Rectal smooth muscle tissue (tissue), 1 donor: ENCODE measurements at regions not wholly inside any gene's neighbourhood (a gene's known extent, or its start where the extent isn't known, plus 50 kb on each side); places are given as distances from the start of the nearest gene placed in this dataset.

Experiments
- H3K27ac ChIP-seq: one replicate; pipeline ENCODE4 v1.7.0; 2013; ENCODE audit warnings: low read depth, low read length, inconsistent platforms
- H3K27me3 ChIP-seq: one replicate; pipeline ENCODE4 v1.7.0; 2013; ENCODE audit warnings: low read length; ENCODE audit not compliant: control insufficient read depth, insufficient read depth
- H3K36me3 ChIP-seq: one replicate; pipeline ENCODE4 v1.7.0; 2013; ENCODE audit warnings: low read length; ENCODE audit not compliant: control insufficient read depth, insufficient read depth
- H3K4me1 ChIP-seq: one replicate; pipeline ENCODE4 v1.7.0; 2013; ENCODE audit warnings: low read length; ENCODE audit not compliant: control insufficient read depth, insufficient read depth
- H3K4me3 ChIP-seq: one replicate; pipeline ENCODE4 v1.7.0; 2013; ENCODE audit warnings: low read length
- H3K9ac ChIP-seq: one replicate; pipeline ENCODE4 v1.7.0; 2013; ENCODE audit warnings: low read length

DNA sequence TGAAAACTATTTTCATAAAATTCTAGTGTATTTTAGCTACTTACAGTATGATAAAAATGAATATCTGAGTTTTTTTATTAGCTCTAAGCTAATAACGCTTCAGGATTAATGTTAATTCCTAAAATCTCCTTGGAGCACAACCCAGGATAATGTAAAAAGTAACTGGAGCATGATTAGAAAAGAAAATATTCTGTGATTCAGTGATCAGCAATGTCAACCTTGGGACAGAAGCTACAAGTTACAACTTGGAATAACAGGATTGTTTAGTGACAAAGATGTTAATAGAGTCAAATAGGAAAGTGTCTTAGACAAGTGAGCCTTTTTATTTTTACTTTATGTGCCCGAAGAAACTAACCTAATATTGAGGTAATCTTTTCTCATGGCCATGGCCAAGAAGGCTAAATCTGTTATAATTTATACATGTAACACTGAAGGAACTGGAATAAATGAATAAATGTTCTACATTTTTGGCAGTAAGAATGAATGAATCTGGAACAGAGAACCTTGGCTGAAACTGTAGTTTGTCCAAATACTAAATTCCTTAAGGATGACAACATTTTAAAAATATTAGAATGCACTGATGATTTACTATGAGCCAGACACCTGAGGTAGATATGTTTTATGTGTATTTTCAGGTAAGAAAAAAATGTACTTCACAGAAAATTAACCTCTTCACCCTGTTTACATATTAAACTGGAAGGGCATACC lies 994.0 kb downstream of the GRIK2 start:
- no peaks in the 10 kb centered on the region for H3K36me3 ChIP-seq
- no peak overlapping the region for H3K9ac ChIP-seq

DNA sequence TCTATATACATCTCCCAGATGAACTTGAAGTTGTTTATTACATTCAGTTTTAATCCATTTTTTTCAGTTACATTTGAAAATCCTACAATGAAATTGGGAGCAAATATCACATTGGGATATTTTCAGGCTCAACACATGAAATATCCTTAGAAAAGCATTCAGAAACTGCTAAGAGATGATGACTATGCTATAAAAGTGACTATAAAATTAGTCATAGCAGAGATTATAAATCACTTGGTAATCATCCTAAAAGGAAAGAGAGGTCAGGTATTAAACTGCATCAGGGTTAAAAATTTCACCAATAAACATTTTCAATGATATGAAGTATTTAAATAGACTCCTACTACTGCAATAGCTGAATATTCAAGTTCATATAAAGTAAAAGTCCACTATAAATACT lies 987.7 kb downstream of the GRIK2 start:
- no peaks in the 10 kb centered on the region for H3K27me3 ChIP-seq
- no peaks in the 10 kb centered on the region for H3K4me1 ChIP-seq
- H3K36me3 ChIP-seq, result no peaks in the 10 kb centered on the region
- no peak overlapping the region for H3K4me3 ChIP-seq
- H3K27ac ChIP-seq, result no peak overlapping the region
- no peak overlapping the region for H3K9ac ChIP-seq

More for the DNA sequence above, 994.0 kb downstream of the GRIK2 start:
- Histone ChIP-seq H3K27me3 (no peaks in the 10 kb centered on the region), H3K4me3 (no peak overlapping the region), H3K4me1 (no peaks in the 10 kb centered on the region), H3K27ac (no peak overlapping the region)

DNA sequence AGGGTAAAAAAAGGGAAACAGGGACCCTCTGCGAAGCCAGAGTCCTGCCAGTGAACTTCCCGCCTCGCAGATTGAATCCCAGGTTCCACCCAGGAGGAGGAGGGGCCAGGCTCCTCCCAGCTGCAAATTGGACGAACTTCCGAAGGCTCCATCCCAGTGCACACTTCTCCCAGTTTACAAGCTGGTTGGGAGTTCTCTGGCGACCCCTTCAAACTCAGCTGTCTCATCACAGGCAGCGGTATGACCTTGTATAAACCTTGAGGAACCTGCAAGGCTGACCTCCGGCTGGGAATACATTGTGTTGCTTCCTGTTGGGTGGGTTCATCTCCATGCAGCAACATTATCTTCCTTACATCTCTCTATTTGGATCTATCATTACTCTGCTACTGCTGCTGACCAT lies 962.7 kb downstream of the GRIK2 start:
- Histone ChIP-seq H3K9ac (no peak overlapping the region), H3K27ac (no peak overlapping the region), H3K4me1 (no peaks in the 10 kb centered on the region), H3K27me3 (no peaks in the 10 kb centered on the region), H3K4me3 (no peak overlapping the region), H3K36me3 (no peaks in the 10 kb centered on the region)

DNA sequence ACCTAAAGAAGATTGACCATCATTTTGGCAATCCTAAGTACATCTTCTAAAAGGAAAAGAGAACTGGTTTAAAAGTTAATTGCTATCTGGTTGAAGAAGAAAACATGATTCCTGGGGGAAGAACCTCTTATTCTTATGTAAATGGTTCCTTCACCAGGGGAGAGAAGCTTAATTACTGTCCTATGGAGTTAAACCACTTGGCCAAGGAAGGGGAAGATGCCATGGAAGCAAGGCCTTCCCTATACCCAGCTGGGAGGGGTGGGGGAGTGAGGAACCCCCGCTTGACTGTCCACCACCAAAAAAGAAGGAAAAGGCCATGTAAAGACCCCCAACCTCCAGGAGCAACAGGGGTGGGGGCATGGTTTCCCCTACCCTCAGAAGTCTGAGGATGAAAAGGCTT lies 962.1 kb downstream of the GRIK2 start:
- H3K4me3 ChIP-seq, result no peak overlapping the region
- no peaks in the 10 kb centered on the region for H3K27me3 ChIP-seq
- no peak overlapping the region for H3K27ac ChIP-seq
- no peaks in the 10 kb centered on the region for H3K36me3 ChIP-seq
- H3K4me1 ChIP-seq, result no peaks in the 10 kb centered on the region
- no peak overlapping the region for H3K9ac ChIP-seq

DNA sequence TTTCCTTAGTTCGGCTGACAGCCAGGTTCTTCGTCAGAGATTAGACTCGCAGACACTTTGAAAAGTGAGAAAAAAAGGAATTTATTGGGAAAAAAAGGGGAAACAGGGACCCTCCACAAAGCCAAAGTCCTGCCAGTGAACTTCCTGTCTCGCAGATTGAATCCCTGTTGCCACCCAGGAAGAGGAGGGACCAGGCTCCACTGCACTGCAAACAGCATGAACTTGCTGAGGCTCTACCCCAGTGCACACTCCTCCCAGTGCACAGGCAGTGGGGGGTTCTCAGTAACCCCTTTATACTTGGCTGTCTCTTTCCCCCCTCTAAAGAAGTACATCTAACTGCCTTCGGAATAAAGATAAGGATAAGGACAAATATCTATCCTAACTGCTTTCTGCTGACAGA lies 959.0 kb downstream of the GRIK2 start:
- Histone ChIP-seq H3K27me3 (no peaks in the 10 kb centered on the region), H3K27ac (no peak overlapping the region), H3K36me3 (no peaks in the 10 kb centered on the region), H3K4me3 (no peak overlapping the region), H3K9ac (no peak overlapping the region), H3K4me1 (no peaks in the 10 kb centered on the region)

DNA sequence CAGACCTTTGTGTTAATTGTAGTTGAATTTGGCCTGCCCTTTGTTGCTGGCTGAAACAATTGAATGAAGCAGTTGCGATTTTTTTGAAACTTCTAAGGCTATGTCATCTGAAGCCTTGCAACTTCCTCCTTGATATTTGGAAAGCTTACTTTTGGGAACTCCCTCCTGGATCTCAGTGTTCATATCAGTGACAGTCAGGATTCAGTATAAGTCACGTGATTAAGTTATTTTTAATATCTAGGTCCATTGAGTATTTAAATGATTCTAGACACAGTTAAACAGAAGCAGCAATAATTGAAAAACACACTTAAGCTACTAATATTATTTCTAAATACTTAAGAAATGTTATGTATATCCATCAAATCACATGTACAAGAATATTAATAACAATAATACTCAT lies 951.3 kb downstream of the GRIK2 start:
- H3K36me3 ChIP-seq, result no peaks in the 10 kb centered on the region
- no peaks in the 10 kb centered on the region for H3K27me3 ChIP-seq
- H3K27ac ChIP-seq, result no peak overlapping the region
- H3K9ac ChIP-seq, result no peak overlapping the region
- no peak overlapping the region for H3K4me3 ChIP-seq
- no peaks in the 10 kb centered on the region for H3K4me1 ChIP-seq

DNA sequence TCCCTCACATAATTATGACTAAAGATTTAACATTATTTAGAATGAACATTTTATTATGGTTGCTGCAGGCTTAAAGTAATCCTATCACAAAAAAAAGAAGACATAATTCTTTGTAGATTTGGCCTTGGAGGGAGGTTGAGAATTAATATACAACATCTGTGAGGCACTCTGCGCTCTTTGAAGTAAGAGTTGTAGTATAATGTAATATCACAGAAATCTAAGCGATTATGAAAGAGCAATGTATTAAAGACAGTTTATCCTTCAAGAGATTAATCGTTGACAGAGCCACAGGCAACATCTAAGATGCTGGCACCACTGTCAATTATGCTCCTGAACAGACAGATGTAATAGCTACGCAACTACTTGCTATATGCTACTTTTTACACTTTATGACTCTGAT lies 946.8 kb downstream of the GRIK2 start:
- Histone ChIP-seq H3K4me1 (no peaks in the 10 kb centered on the region), H3K9ac (no peak overlapping the region), H3K4me3 (no peak overlapping the region), H3K27ac (no peak overlapping the region), H3K36me3 (no peaks in the 10 kb centered on the region), H3K27me3 (no peaks in the 10 kb centered on the region)

DNA sequence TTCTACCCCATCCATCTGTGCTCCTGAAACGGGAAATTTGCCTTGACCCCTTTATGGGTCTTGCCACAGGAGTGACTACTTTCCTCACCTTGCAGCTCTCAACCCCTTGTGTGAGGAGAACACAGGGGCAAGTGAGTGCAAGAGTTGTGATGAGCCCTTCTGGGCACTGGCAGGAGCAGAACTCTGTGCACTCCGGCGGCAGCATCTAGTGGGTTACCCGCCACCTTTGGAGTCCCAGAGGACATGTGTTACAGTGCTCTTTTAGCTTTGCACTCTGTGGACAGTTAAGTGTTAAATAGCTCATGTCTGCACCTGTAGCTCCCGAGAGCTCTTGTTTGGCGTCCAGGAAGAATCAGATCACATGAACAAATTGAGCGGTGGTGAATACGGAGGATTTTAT lies 940.2 kb downstream of the GRIK2 start:
- H3K27me3 ChIP-seq, result no peaks in the 10 kb centered on the region
- no peaks in the 10 kb centered on the region for H3K4me1 ChIP-seq
- no peak overlapping the region for H3K9ac ChIP-seq
- H3K27ac ChIP-seq, result no peak overlapping the region
- H3K4me3 ChIP-seq, result no peak overlapping the region
- no peaks in the 10 kb centered on the region for H3K36me3 ChIP-seq

DNA sequence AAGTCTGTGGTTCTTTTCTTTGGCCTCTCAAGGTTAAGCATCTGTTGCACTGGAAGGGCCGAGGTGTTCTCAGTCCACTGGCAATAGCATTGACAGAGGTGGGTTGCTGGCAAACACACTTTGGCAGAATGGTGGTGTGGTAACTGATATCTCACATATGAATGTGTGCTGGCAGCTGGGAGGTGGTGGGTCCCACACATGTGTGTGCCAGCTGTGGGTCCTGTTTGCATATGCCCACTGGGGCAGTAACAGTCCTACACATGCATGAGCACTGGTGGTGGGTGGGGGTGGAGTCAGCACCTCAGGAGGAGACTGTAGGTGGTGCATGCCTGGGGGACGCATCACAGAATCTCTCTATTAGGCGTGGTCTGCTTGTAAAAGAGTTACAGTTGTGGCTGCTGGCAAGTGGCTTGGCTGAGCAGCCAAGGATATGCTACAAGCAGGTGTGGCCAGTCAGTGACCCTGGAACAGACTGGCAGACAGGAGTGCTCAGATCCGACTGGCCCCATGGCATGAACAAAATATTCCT lies 934.3 kb downstream of the GRIK2 start:
- H3K27ac ChIP-seq, result no peak overlapping the region
- H3K36me3 ChIP-seq, result no peaks in the 10 kb centered on the region

DNA sequence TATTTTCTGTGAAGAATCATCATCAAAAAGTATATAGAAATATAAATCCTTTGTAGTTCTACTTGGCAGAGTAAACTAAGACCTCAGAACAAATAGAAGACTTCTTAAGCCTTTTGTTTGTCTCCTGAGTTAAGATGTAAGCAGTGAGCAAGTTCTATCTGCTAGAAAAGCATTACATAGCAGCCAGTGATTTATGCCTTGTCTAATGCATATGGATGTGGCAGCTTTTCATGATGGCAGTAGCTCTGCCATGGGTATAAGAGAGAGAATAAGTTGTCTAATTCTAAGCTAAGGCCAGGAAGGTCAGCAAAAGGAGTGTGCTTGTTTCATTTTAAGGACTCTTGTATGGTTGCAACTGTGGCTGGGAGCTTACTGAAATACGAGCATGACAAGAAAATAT lies 920.2 kb downstream of the GRIK2 start:
- no peak overlapping the region for H3K27ac ChIP-seq
- H3K27me3 ChIP-seq, result no peaks in the 10 kb centered on the region
- H3K36me3 ChIP-seq, result no peaks in the 10 kb centered on the region
- no peak overlapping the region for H3K4me3 ChIP-seq
- no peaks in the 10 kb centered on the region for H3K4me1 ChIP-seq
- no peak overlapping the region for H3K9ac ChIP-seq

More for the DNA sequence above, 934.3 kb downstream of the GRIK2 start:
- no peaks in the 10 kb centered on the region for H3K4me1 ChIP-seq
- H3K9ac ChIP-seq, result no peak overlapping the region
- H3K4me3 ChIP-seq, result no peak overlapping the region
- no peaks in the 10 kb centered on the region for H3K27me3 ChIP-seq

DNA sequence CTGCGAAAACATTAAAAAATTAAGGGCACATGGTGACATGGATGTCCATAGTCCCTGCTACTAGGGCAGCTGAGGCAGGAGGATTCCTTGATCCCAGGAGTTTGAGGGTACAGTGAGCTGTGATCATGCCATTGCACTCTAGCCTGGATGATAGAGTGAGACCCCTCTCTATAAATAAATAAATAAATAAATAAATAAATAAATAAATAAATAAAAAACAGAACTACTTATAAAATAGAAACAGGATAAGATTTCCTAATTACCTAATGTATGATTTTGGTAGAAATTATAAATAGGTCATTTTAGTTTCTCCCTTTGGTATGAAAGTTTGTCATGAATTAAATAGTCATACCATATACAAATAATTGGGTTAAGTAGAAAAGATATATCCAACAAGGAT lies 916.2 kb downstream of the GRIK2 start:
- Histone ChIP-seq H3K27ac (no peak overlapping the region), H3K36me3 (no peaks in the 10 kb centered on the region)

DNA sequence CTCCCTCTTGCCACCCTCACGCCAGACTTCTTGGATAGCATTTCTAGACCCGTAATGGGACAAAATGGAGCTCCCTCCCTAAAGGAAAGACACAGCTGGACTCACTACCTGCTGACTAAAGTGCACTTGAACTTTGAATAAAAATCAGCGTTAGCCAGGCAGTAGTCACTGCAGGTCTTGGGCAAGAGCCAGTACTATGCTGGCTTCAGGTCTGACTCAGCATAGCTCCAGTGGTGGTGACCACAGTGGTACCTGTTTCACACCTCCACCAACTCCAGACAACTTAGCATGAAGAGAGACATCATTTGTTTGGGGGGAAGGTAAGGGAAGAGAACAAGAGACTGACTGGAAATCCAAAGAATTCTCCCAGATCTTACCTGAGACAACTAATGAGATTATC lies 906.8 kb downstream of the GRIK2 start:
- H3K27ac ChIP-seq, result no peak overlapping the region
- H3K4me3 ChIP-seq, result no peak overlapping the region
- no peak overlapping the region for H3K9ac ChIP-seq
- no peaks in the 10 kb centered on the region for H3K4me1 ChIP-seq
- no peaks in the 10 kb centered on the region for H3K27me3 ChIP-seq
- no peaks in the 10 kb centered on the region for H3K36me3 ChIP-seq

More for the DNA sequence above, 916.2 kb downstream of the GRIK2 start:
- H3K27me3 ChIP-seq, result no peaks in the 10 kb centered on the region
- H3K9ac ChIP-seq, result no peak overlapping the region
- no peak overlapping the region for H3K4me3 ChIP-seq
- H3K4me1 ChIP-seq, result no peaks in the 10 kb centered on the region

DNA sequence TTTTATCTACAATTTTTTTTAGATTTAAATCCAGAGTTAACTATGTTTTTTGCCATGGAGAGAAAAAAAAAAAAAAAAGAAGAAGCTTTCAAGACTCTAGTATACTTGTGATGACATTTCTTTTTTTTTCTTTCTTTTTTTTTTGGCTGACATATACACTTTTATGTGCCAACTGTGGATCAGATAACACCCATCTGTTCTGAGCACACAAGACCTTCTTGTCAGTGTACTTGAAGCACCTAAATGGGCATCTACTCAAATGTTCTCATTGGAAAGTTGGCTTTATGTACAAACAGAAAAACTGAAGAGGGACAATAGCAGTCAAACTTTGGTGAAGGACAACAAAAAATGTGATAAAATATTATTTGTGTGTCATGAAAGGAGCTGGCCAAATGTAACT lies 904.5 kb downstream of the GRIK2 start:
- Histone ChIP-seq H3K9ac (no peak overlapping the region), H3K36me3 (no peaks in the 10 kb centered on the region), H3K27me3 (no peaks in the 10 kb centered on the region), H3K4me1 (no peaks in the 10 kb centered on the region), H3K4me3 (no peak overlapping the region), H3K27ac (no peak overlapping the region)
